Gastroesophageal sphincter (tissue), 4 donors: ENCODE measurements at regions not wholly inside any gene's neighbourhood (a gene's known extent, or its start where the extent isn't known, plus 50 kb on each side); places are given as distances from the start of the nearest gene placed in this dataset.

ENCODE experiments used
- ATAC-seq: fragments of 150-250 bp; one replicate; pipeline ENCODE4 v1.9.1; 2016; ENCODE audit warnings: mild to moderate bottlenecking, moderate library complexity
- H3K27ac ChIP-seq, 4 donors: fragments of 200-600 bp; sonication (generic) in 3 of 4; 1 replicate in 3 of 4; 2 replicates in 1 of 4; pipeline ENCODE4 v1.5.1; 2016 to 2019
- H3K27me3 ChIP-seq: fragments of 200-600 bp; sonication (generic); one replicate; pipeline ENCODE4 v1.5.1; 2019
- H3K36me3 ChIP-seq, 2 donors: fragments of 200-600 bp; sonication (generic); one replicate each; pipeline ENCODE4 v1.5.1; 2019; ENCODE audit warnings: control low read depth in 1 of 2
- H3K4me1 ChIP-seq, 3 donors: fragments of 200-600 bp; sonication (generic); 1 replicate in 2 of 3; 2 replicates in 1 of 3; pipeline ENCODE4 v1.5.1; 2016 to 2019; ENCODE audit warnings: control low read depth in 2 of 3
- H3K4me3 ChIP-seq, 2 donors: fragments of 200-600 bp; sonication (generic); one replicate each; pipeline ENCODE4 v1.5.1; 2019; ENCODE audit warnings: mild to moderate bottlenecking in 1 of 2, moderate library complexity in 1 of 2
- H3K9me3 ChIP-seq, 3 donors: fragments of 200-600 bp; sonication (generic); one replicate each; pipeline ENCODE4 v1.5.1; 2017 to 2019; ENCODE audit warnings: control low read depth in 2 of 3
- EP300 ChIP-seq: sonication (generic); formaldehyde crosslinking; IDR thresholded peaks from one replicate; pipeline ENCODE4 v1.6.1; 2017; ENCODE audit warnings: antibody characterized with exemption, mild to moderate bottlenecking
- POLR2A ChIP-seq, 2 donors: fragments of 450-650 bp; IDR thresholded peaks; one replicate each; pipeline ENCODE4 v1.6.1; 2017; ENCODE audit warnings: antibody characterized with exemption in 2 of 2, mild to moderate bottlenecking in 2 of 2, moderate library complexity in 1 of 2
- POLR2AphosphoS5 ChIP-seq: sonication (generic); formaldehyde crosslinking; IDR thresholded peaks from one replicate; pipeline ENCODE4 v1.6.1; 2017; ENCODE audit warnings: antibody characterized with exemption
- WGBS, 2 donors: methylation state at CpG; one replicate each; pipeline ENCODE4 v1.1.5; 2018; ENCODE audit warnings: low coverage in 1 of 2; 5-methylcytosine and 5-hydroxymethylcytosine counted together
- TF ChIP-seq, protein P1 (sequence below), 4 experiments: fragments of 200-600 bp in 2 of 4; fragments of 450-650 bp in 2 of 4; sonication (generic) in 1 of 4; IDR thresholded peaks; one replicate each; pipeline ENCODE4 v1.5.1; 2017 to 2019; ENCODE audit warnings: antibody characterized with exemption in 4 of 4, mild to moderate bottlenecking in 2 of 4, moderate library complexity in 2 of 4

DNA sequence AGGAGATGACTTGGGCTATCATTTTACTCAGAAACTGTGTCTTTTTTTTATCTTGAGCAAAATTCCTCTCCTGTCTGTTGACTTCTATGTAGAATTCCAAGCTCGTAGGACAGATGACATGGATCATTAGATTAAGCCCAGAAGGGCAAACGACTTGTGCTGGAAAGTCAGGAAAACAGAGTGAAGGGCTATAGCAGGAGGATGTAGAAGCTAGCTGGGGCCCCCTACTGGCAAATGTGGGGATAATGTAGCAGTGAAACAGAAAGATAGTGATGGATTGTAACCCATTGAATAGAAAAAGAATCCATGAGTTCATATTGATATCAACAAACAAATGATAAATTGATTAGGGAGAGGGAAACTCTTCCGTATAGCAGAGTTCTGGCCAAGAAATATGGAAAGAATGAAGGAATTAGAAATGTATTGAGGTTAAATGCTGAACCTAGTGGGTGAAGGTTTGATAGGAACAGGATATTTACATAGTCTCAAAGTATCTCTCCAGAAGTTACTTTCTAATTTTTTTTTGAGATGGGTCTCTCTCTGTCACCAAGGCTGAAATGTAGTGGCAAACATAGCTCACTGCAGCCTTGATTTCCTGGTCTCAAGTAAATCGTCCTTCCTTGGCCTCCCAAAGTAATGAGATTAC lies 103.6 kb downstream of the LYZL1 start:
- ATAC-seq, result peak; percentile 51
- TF ChIP-seq POLR2AphosphoS5, result no peak
- TF ChIP-seq, protein P1, sequence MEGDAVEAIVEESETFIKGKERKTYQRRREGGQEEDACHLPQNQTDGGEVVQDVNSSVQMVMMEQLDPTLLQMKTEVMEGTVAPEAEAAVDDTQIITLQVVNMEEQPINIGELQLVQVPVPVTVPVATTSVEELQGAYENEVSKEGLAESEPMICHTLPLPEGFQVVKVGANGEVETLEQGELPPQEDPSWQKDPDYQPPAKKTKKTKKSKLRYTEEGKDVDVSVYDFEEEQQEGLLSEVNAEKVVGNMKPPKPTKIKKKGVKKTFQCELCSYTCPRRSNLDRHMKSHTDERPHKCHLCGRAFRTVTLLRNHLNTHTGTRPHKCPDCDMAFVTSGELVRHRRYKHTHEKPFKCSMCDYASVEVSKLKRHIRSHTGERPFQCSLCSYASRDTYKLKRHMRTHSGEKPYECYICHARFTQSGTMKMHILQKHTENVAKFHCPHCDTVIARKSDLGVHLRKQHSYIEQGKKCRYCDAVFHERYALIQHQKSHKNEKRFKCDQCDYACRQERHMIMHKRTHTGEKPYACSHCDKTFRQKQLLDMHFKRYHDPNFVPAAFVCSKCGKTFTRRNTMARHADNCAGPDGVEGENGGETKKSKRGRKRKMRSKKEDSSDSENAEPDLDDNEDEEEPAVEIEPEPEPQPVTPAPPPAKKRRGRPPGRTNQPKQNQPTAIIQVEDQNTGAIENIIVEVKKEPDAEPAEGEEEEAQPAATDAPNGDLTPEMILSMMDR (IDR thresholded peaks at IDR 0.05), result peak; percentile 43 to 69 (median 53)

GRCh38 chr10:29394321-29394932 lies 105.6 kb downstream of the LYZL1 start:
- H3K9me3 ChIP-seq, result no peaks in the 10 kb centered on the region
- H3K36me3 ChIP-seq, result no peaks in the 10 kb centered on the region
- no peak overlapping the region for H3K4me3 ChIP-seq
- H3K4me1 ChIP-seq, result no peaks in the 10 kb centered on the region
- no peaks in the 10 kb centered on the region for H3K27me3 ChIP-seq
- no peak for ATAC-seq
- TF ChIP-seq POLR2A (IDR thresholded peaks at IDR 0.05) (no peak), POLR2AphosphoS5 (no peak), EP300 (no peak)
- TF ChIP-seq, protein P1 (IDR thresholded peaks at IDR 0.05), result no peak
- no CpG with 5 or more reads among the region's 8 CpGs for WGBS, 2 donors
- no peak overlapping the region for H3K27ac ChIP-seq

More for the DNA sequence above, 103.6 kb downstream of the LYZL1 start:
- Histone ChIP-seq H3K9me3 (no peaks in the 10 kb centered on the region), H3K36me3 (no peaks in the 10 kb centered on the region), H3K27me3 (no peaks in the 10 kb centered on the region), H3K27ac (no peak overlapping the region), H3K4me1 (no peaks in the 10 kb centered on the region), H3K4me3 (no peak overlapping the region)
- WGBS, 2 donors, result 38 to 44% methylated on average over 1 to 4 of the region's 4 CpGs

DNA sequence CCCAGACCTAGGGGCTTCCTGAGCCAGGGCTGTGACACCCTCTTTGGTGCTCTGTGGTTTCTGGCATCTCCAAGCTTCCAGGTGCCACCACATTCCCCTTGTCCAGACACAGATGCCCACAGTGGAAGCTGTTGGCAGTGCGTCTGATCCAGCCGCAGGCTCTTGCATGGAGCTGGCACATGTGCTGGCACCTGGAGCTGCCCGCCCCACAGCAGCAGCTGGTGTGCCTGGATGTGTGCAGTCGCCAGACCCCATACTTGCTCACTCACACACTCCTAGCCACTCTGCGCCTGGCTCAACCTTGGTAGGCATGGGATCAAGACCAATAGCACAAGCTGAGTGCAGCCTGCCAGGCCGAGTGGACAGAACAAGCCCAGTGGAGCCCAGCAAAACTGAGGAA lies 106.5 kb downstream of the LYZL1 start:
- Histone ChIP-seq H3K36me3 (no peaks in the 10 kb centered on the region), H3K27ac (no peak overlapping the region), H3K27me3 (no peaks in the 10 kb centered on the region), H3K4me1 (no peaks in the 10 kb centered on the region), H3K4me3 (no peak overlapping the region), H3K9me3 (no peaks in the 10 kb centered on the region)
- ATAC-seq, result no peak
- TF ChIP-seq EP300, result no peak
- no peak for TF ChIP-seq POLR2A (IDR thresholded peaks at IDR 0.05)
- TF ChIP-seq, protein P1 (IDR thresholded peaks at IDR 0.05), result no peak
- TF ChIP-seq POLR2AphosphoS5, result no peak
- WGBS, 2 donors, result 90% methylated on average over 2 of the region's 6 CpGs; no CpG with 5 or more reads in 1 of the 2 donors

GRCh38 chr10:29397221-29397620 lies 108.4 kb downstream of the LYZL1 start:
- WGBS, 2 donors, result 55 to 62% methylated on average over 1 to 2 of the region's 2 CpGs
- no peaks in the 10 kb centered on the region for H3K9me3 ChIP-seq
- no peaks in the 10 kb centered on the region for H3K36me3 ChIP-seq
- TF ChIP-seq, protein P1 (IDR thresholded peaks at IDR 0.05), result no peak
- no peak for ATAC-seq
- H3K27ac ChIP-seq, result no peak overlapping the region
- no peak overlapping the region for H3K4me3 ChIP-seq
- H3K27me3 ChIP-seq, result no peaks in the 10 kb centered on the region
- H3K4me1 ChIP-seq, result no peaks in the 10 kb centered on the region

DNA sequence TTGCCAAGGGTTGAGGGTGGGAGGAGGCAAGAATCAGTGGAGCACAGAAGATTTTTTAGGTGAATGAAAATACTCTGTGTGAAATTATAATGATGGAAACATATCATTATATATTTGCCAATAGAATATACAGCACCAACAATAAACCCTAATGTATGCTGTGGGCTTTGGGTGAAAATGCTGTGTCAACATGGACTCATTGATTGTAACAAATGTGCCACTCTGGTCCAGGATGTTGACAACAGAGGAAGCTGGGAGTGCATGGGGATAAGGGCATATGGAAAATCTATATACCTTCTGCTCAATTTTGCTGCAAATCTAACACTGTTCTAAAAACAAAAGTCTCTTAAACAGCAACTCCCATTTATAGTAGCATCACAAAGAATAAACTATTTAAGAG lies 114.3 kb downstream of the LYZL1 start:
- H3K36me3 ChIP-seq, result no peaks in the 10 kb centered on the region

More for the DNA sequence above, 114.3 kb downstream of the LYZL1 start:
- Histone ChIP-seq H3K9me3 (no peaks in the 10 kb centered on the region), H3K27me3 (no peaks in the 10 kb centered on the region), H3K4me3 (no peak overlapping the region), H3K27ac (no peak overlapping the region), H3K4me1 (no peaks in the 10 kb centered on the region)
- no peak for ATAC-seq
- TF ChIP-seq POLR2A (IDR thresholded peaks at IDR 0.05) (no peak), EP300 (no peak), POLR2AphosphoS5 (no peak)
- TF ChIP-seq, protein P1 (IDR thresholded peaks at IDR 0.05), result no peak
